SK-N-SH (cell line): ENCODE measurements at regions not wholly inside any gene's neighbourhood (a gene's known extent, or its start where the extent isn't known, plus 50 kb on each side); places are given as distances from the start of the nearest gene placed in this dataset.
A peak's percentile ranks its signal among the peaks of the same experiment; 100 is the strongest.

Experiments used
- CTCF ChIA-PET: fragments of 300-600, 350-600 bp; formaldehyde crosslinking; extraction: SDS; loops from one replicate; lab custom pipeline; 2021; lab: Yijun Ruan, JAX
- POLR2A ChIA-PET: fragments of 350-600 bp; sonication (Branson Sonifier 250); formaldehyde crosslinking; extraction: SDS; loops from one replicate; lab custom pipeline; 2020; ENCODE audit warnings: antibody characterized with exemption, inconsistent platforms; lab: Yijun Ruan, JAX
- DNase-seq: peaks from one replicate; pipeline ENCODE4 v3.0.0; 2012
- H2AFZ ChIP-seq: fragments of 200-600 bp; sonication (generic); 2 replicates; pipeline ENCODE4 v1.8.1; 2016; ENCODE audit warnings: antibody characterized with exemption, mild to moderate bottlenecking, low read depth
- H3F3A ChIP-seq: fragments of 200-600 bp; sonication (generic); replicated peaks from 2 replicates; pipeline ENCODE3; 2016; ENCODE audit warnings: antibody characterized with exemption, mild to moderate bottlenecking; ENCODE audit not compliant: insufficient read depth
- H3K27ac ChIP-seq, 2 experiments: fragments of 200-500 bp in 1 of 2; fragments of 200-600 bp in 1 of 2; sonication (Bioruptor generic) in 1 of 2; sonication (generic), shearing (Covaris generic) in 1 of 2; 2 replicates each; pipeline versions ENCODE4 v1.5.1 to v1.6.1; 2014 to 2016; ENCODE audit warnings: low read depth in 2 of 2, inconsistent platforms in 1 of 2, low read length in 1 of 2, mild to moderate bottlenecking in 1 of 2, mixed read lengths in 1 of 2
- H3K27me3 ChIP-seq: fragments of 200-600 bp; sonication (generic), shearing (Covaris generic); 2 replicates; pipeline ENCODE4 v1.6.1; 2016; ENCODE audit warnings: mixed run types; ENCODE audit not compliant: insufficient read depth
- H3K36me3 ChIP-seq, 2 experiments: fragments of 200-500 bp in 1 of 2; fragments of 200-600 bp in 1 of 2; sonication (Bioruptor generic) in 1 of 2; sonication (generic) in 1 of 2; replicated peaks in 1 of 2; 2 replicates each; pipeline versions ENCODE3 to v1.5.1; 2014 to 2016; ENCODE audit warnings: low read length in 1 of 2, mild to moderate bottlenecking in 1 of 2; ENCODE audit not compliant: insufficient read depth in 2 of 2, control insufficient read depth in 1 of 2
- H3K4me1 ChIP-seq, 2 experiments: fragments of 200-500 bp in 1 of 2; fragments of 200-600 bp in 1 of 2; sonication (Bioruptor generic) in 1 of 2; sonication (generic), shearing (Covaris generic) in 1 of 2; 2 replicates each; pipeline versions ENCODE4 v1.5.1 to v1.6.1; 2014 to 2016; ENCODE audit warnings: low read depth in 1 of 2, low read length in 1 of 2, mixed run types in 1 of 2; ENCODE audit not compliant: insufficient read depth in 2 of 2, control insufficient read depth in 1 of 2
- H3K4me2 ChIP-seq: fragments of 200-600 bp; sonication (generic), shearing (Covaris generic); 2 replicates; pipeline ENCODE4 v1.6.1; 2017; ENCODE audit warnings: mixed run types
- H3K4me3 ChIP-seq, 2 experiments: fragments of 200-500 bp in 1 of 2; fragments of 200-600 bp in 1 of 2; sonication (Bioruptor generic) in 1 of 2; sonication (generic), shearing (Covaris generic) in 1 of 2; 2 replicates each; pipeline versions ENCODE4 v1.5.1 to v1.8.1; 2014 to 2016; ENCODE audit warnings: low read depth in 2 of 2, inconsistent platforms in 1 of 2, low read length in 1 of 2, mild to moderate bottlenecking in 1 of 2, mixed read lengths in 1 of 2, moderate library complexity in 1 of 2
- H3K79me2 ChIP-seq: fragments of 200-600 bp; sonication (generic); 2 replicates; pipeline ENCODE4 v1.8.1; 2017; ENCODE audit warnings: mild to moderate bottlenecking; ENCODE audit not compliant: insufficient read depth
- H3K9ac ChIP-seq: fragments of 200-600 bp; sonication (generic); 2 replicates; pipeline ENCODE4 v1.6.1; 2017; ENCODE audit warnings: mixed run types
- H3K9me2 ChIP-seq: fragments of 200-600 bp; sonication (generic); 2 replicates; pipeline ENCODE4 v1.6.1; 2017; ENCODE audit warnings: mixed run types
- H3K9me3 ChIP-seq: fragments of 200-600 bp; sonication (generic); 2 replicates; pipeline ENCODE4 v1.6.1; 2017; ENCODE audit warnings: mixed run types, mild to moderate bottlenecking, moderate library complexity
- H4K20me1 ChIP-seq: fragments of 200-600 bp; sonication (generic); 2 replicates; pipeline ENCODE4 v1.6.1; 2017; ENCODE audit warnings: mild to moderate bottlenecking, mixed run types; ENCODE audit not compliant: insufficient read depth
- CHD2 ChIP-seq: fragments of 150-350 bp; IDR thresholded peaks from 2 replicates; pipeline ENCODE4 v1.6.1; 2018; ENCODE audit warnings: low read length; ENCODE audit not compliant: partially characterized antibody
- EZH2phosphoT487 ChIP-seq: fragments of 200-600 bp; sonication (generic); IDR thresholded peaks from 2 replicates; pipeline ENCODE4 v1.6.1; 2017; ENCODE audit warnings: low read depth, mixed run types, mild to moderate bottlenecking, antibody characterized with exemption, moderate library complexity, borderline replicate concordance
- GABPA ChIP-seq: IDR thresholded peaks from 2 replicates; pipeline ENCODE4 v1.4.0; 2012; ENCODE audit warnings: low read depth, mild to moderate bottlenecking
- NFIC ChIP-seq: IDR thresholded peaks from 2 replicates; pipeline ENCODE4 v1.4.0; 2012; ENCODE audit warnings: borderline replicate concordance
- NRF1 ChIP-seq: IDR thresholded peaks from 2 replicates; pipeline ENCODE4 v1.6.1; 2012; ENCODE audit warnings: low read depth, mild to moderate bottlenecking, low read length
- POLR2AphosphoS5 ChIP-seq: IDR thresholded peaks from 2 replicates; pipeline ENCODE4 v1.6.1; 2012; ENCODE audit warnings: low read depth, low read length
- RAD21 ChIP-seq: IDR thresholded peaks from 2 replicates; pipeline ENCODE4 v1.6.1; 2012; ENCODE audit warnings: mild to moderate bottlenecking, low read length
- TCF12 ChIP-seq: IDR thresholded peaks from 2 replicates; pipeline ENCODE4 v1.4.0; 2012
- WGBS: methylation state at CpG from one replicate; pipeline ENCODE4 v1.1.6; 2017; ENCODE audit warnings: low lambda C conversion rate; 5-methylcytosine and 5-hydroxymethylcytosine counted together
- TF ChIP-seq, protein P1 (sequence below): IDR thresholded peaks from 2 replicates; pipeline ENCODE4 v1.6.1; 2012; ENCODE audit warnings: mild to moderate bottlenecking, low read depth, low read length, moderate library complexity

DNA sequence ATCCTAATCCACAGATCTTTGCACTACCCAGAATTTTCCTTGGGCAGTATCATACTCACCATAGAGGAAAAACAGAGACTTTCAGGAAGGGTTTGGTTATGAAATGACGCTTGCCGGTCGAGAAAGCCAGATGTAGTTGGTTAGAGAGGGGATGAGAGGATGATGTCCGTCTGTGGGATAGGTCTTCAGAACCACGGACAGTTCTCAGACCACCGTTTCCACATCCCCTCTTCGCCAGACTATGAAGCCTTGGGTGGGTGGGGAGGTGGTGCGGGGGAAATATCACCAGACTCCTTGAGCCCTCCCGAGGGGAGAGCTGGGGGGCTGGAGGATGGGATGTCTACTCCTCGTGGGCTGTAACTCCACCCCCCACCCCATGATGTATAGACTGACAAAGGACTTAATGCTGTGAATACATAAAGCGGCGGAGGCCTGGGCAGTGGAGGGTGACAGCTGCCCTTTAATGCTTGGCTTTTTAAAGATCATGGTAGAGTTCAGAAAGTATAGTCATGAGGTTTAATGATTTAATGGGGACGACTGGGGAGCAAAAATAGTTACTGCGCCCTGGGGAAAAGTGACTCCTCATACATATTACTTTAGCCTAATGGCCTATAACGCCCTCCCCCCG lies 96.6 kb downstream of the MRM1 start:
- TF ChIP-seq NRF1: no peak
- TF ChIP-seq, protein P1, sequence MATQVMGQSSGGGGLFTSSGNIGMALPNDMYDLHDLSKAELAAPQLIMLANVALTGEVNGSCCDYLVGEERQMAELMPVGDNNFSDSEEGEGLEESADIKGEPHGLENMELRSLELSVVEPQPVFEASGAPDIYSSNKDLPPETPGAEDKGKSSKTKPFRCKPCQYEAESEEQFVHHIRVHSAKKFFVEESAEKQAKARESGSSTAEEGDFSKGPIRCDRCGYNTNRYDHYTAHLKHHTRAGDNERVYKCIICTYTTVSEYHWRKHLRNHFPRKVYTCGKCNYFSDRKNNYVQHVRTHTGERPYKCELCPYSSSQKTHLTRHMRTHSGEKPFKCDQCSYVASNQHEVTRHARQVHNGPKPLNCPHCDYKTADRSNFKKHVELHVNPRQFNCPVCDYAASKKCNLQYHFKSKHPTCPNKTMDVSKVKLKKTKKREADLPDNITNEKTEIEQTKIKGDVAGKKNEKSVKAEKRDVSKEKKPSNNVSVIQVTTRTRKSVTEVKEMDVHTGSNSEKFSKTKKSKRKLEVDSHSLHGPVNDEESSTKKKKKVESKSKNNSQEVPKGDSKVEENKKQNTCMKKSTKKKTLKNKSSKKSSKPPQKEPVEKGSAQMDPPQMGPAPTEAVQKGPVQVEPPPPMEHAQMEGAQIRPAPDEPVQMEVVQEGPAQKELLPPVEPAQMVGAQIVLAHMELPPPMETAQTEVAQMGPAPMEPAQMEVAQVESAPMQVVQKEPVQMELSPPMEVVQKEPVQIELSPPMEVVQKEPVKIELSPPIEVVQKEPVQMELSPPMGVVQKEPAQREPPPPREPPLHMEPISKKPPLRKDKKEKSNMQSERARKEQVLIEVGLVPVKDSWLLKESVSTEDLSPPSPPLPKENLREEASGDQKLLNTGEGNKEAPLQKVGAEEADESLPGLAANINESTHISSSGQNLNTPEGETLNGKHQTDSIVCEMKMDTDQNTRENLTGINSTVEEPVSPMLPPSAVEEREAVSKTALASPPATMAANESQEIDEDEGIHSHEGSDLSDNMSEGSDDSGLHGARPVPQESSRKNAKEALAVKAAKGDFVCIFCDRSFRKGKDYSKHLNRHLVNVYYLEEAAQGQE: peak; percentile 92
- TF ChIP-seq, all 33 proteins: peak for 1
- DNase-seq: no peak
- H3F3A ChIP-seq: no peaks in the 10 kb centered on the region
- H3K27me3 ChIP-seq: no peaks in the 10 kb centered on the region
- H3K9ac ChIP-seq: no peak overlapping the region
- CTCF ChIA-PET: interaction anchor here (0.6 to 2.2 kb wide), 2 partner anchors 147 to 350 kb away, joined by 3 to 7 read pairs; no protein-coding TSS in a partner anchor
- H3K79me2 ChIP-seq: no peaks in the 10 kb centered on the region
- H2AFZ ChIP-seq: no peak overlapping the region
- H3K36me3 ChIP-seq: no peaks in the 10 kb centered on the region
- H3K27ac ChIP-seq: no peak overlapping the region
- WGBS: 45% methylated on average over 16 of the region's 16 CpGs
- POLR2A ChIA-PET: no interaction called here
- no peak overlapping the region for H3K4me2 ChIP-seq
- no peaks in the 10 kb centered on the region for H3K4me1 ChIP-seq
- H4K20me1 ChIP-seq: no peaks in the 10 kb centered on the region
- no peaks in the 10 kb centered on the region for H3K9me2 ChIP-seq
- H3K4me3 ChIP-seq: no peak overlapping the region
- no peaks in the 10 kb centered on the region for H3K9me3 ChIP-seq

GRCh38 chr17:36701429-36702099 lies 100.2 kb downstream of the MRM1 start:
- POLR2A ChIA-PET: no interaction called here
- Histone ChIP-seq H3K4me3 (no peak overlapping the region), H3K9me2 (no peaks in the 10 kb centered on the region), H3K4me2 (no peak overlapping the region), H3F3A (no peaks in the 10 kb centered on the region), H3K36me3 (no peaks in the 10 kb centered on the region)
- no peak for DNase-seq
- no peak for TF ChIP-seq RAD21
- TF ChIP-seq NFIC: no peak
- no peak for TF ChIP-seq CHD2
- TF ChIP-seq POLR2AphosphoS5: no peak
- TF ChIP-seq TCF12: no peak
- TF ChIP-seq, protein P1: no peak
- TF ChIP-seq EZH2phosphoT487: no peak
- no peak for TF ChIP-seq GABPA
- TF ChIP-seq, all 33 proteins: peak for 0
- CTCF ChIA-PET: no interaction called here
- no peaks in the 10 kb centered on the region for H3K9me3 ChIP-seq
- no peak overlapping the region for H3K27ac ChIP-seq
- 44% methylated on average over 13 of the region's 13 CpGs for WGBS
- H2AFZ ChIP-seq: no peak overlapping the region
- H3K27me3 ChIP-seq: no peaks in the 10 kb centered on the region; the same call in 1 of the 2 replicates
- peaks cover 0 to 2% of the 10 kb centered on the region in 2 experiments; a peak in 1 of 4 replicates for H3K4me1 ChIP-seq
- H3K9ac ChIP-seq: no peak overlapping the region
- H4K20me1 ChIP-seq: no peaks in the 10 kb centered on the region
- no peaks in the 10 kb centered on the region for H3K79me2 ChIP-seq
